HL-60 (cell line): ENCODE measurements at regions not wholly inside any gene's neighbourhood (a gene's known extent, or its start where the extent isn't known, plus 50 kb on each side); places are given as distances from the start of the nearest gene placed in this dataset.

Experiments
- DNase-seq, 2 experiments: peaks; one replicate each; pipeline ENCODE4 v3.0.0-alpha.2; 2010 to 2020; ENCODE audit warnings: low read depth in 1 of 2, low spot score in 1 of 2
- H3K27ac ChIP-seq: fragments of 250-450 bp; sonication (Bioruptor Pico); replicated peaks from 2 replicates; pipeline ENCODE4 v1.5.1; 2020; ENCODE audit warnings: mild to moderate bottlenecking, moderate library complexity
- H3K27me3 ChIP-seq: fragments of 250-450 bp; sonication (Bioruptor Pico); 2 replicates; pipeline ENCODE4 v1.5.1; 2021; ENCODE audit warnings: mild to moderate bottlenecking, moderate library complexity; ENCODE audit not compliant: insufficient read depth, poor library complexity, severe bottlenecking
- H3K4me3 ChIP-seq: replicated peaks from 2 replicates; pipeline ENCODE4 v1.5.1; 2011; ENCODE audit warnings: mild to moderate bottlenecking, control low read depth, low read length; ENCODE audit not compliant: insufficient read depth
- CTCF ChIP-seq: IDR thresholded peaks from one replicate; pipeline ENCODE4 v1.5.1; 2011; ENCODE audit warnings: low read length, control low read depth, inconsistent platforms; ENCODE audit not compliant: insufficient read depth
- GABPA ChIP-seq: IDR thresholded peaks from 2 replicates; pipeline ENCODE4 v1.6.1; 2012; ENCODE audit warnings: low read depth
- POLR2AphosphoS5 ChIP-seq: IDR thresholded peaks from 2 replicates; pipeline ENCODE4 v1.6.1; 2012; ENCODE audit warnings: low read depth
- REST ChIP-seq: IDR thresholded peaks from 2 replicates; pipeline ENCODE4 v1.6.1; 2012; ENCODE audit warnings: low read depth; ENCODE audit not compliant: insufficient replicate concordance
- SPI1 ChIP-seq: IDR thresholded peaks from 2 replicates; pipeline ENCODE4 v1.6.1; 2012; ENCODE audit warnings: low read depth, mild to moderate bottlenecking, borderline replicate concordance

- Histone ChIP-seq H3K4me3 (no peak overlapping the region), H3K27ac (no peak overlapping the region), H3K27me3 (no peaks in the 10 kb centered on the region)
- no peak for DNase-seq
- TF ChIP-seq CTCF (no peak), SPI1 (no peak), POLR2AphosphoS5 (no peak), REST (no peak), GABPA (no peak)
These were observed 432.7 kb upstream of the SEMA3A start for GRCh38 chr7:84627250-84627649.

GRCh38 chr7:84624927-84625326 is 430.3 kb upstream of the SEMA3A start:
- no peak for TF ChIP-seq SPI1
- TF ChIP-seq POLR2AphosphoS5 = no peak
- no peak for TF ChIP-seq CTCF
- TF ChIP-seq GABPA = no peak
- DNase-seq = no peak
- no peak overlapping the region for H3K4me3 ChIP-seq
- no peak overlapping the region for H3K27ac ChIP-seq
- no peaks in the 10 kb centered on the region for H3K27me3 ChIP-seq

GRCh38 chr7:84624527-84624926 is 429.9 kb upstream of the SEMA3A start:
- Histone ChIP-seq H3K27ac (no peak overlapping the region), H3K27me3 (no peaks in the 10 kb centered on the region), H3K4me3 (no peak overlapping the region)
- TF ChIP-seq POLR2AphosphoS5 = no peak
- TF ChIP-seq SPI1 = no peak
- TF ChIP-seq CTCF = no peak
- TF ChIP-seq GABPA = no peak
- no peak for TF ChIP-seq REST
- DNase-seq = no peak

GRCh38 chr7:84617265-84618030 is 422.9 kb upstream of the SEMA3A start:
- Histone ChIP-seq H3K4me3 (no peak overlapping the region), H3K27ac (no peak overlapping the region)
- no peak for DNase-seq

More at GRCh38 chr7:84617265-84618030, 422.9 kb upstream of the SEMA3A start:
- no peaks in the 10 kb centered on the region for H3K27me3 ChIP-seq
- TF ChIP-seq POLR2AphosphoS5 (no peak), SPI1 (no peak), GABPA (no peak), CTCF (no peak), REST (no peak)
